Activated T-helper 17 cell treated with anti-CD3 and anti-CD28 coated beads, Interleukin-2, amount 50 U/mL, for 72 hours (primary cell): ENCODE measurements at regions not wholly inside any gene's neighbourhood (a gene's known extent, or its start where the extent isn't known, plus 50 kb on each side); places are given as distances from the start of the nearest gene placed in this dataset.

ENCODE experiments used
- ATAC-seq: fragments of 150-1000 bp; cut with Tn5 transposase; replicated peaks from 2 replicates; pipeline ENCODE4 v1.10.0; 2021; ENCODE audit warnings: mild to moderate bottlenecking, moderate library complexity
- H3K27ac Mint-ChIP-seq: one replicate; pipeline ENCODE4 v1.8.0; 2022; ENCODE audit warnings: mixed read lengths
- H3K27me3 Mint-ChIP-seq: one replicate; pipeline ENCODE4 v1.8.0; 2022; ENCODE audit warnings: mixed read lengths
- H3K36me3 Mint-ChIP-seq: one replicate; pipeline ENCODE4 v1.8.0; 2022; ENCODE audit warnings: low read depth, mild to moderate bottlenecking, mixed read lengths
- H3K4me1 Mint-ChIP-seq: one replicate; pipeline ENCODE4 v1.8.0; 2022; ENCODE audit warnings: mixed read lengths
- H3K4me3 Mint-ChIP-seq: one replicate; pipeline ENCODE4 v1.8.0; 2022; ENCODE audit warnings: mild to moderate bottlenecking, mixed read lengths
- H3K9me3 Mint-ChIP-seq: one replicate; pipeline ENCODE4 v1.8.0; 2022; ENCODE audit warnings: mixed read lengths

DNA sequence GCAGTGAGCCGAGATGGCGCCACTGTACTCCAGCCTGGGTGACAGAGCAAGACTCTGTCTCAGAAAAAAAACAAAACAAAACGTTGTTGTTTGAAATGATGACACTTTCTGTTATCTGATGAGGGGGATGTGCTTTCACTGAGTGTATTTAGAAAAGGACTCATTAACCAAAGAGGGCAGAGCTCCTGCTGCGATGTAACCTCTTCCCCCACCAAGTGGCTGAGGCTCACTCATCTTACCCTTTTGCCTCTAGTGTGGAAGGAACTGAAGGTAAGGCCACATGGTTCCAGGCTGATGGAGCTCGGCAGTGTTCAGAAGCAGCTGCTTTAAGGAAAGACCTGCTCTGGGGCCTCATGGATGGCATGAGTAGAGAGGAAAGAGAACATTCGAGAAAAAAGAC lies 105.7 kb upstream of the RUNX1 start:
- Mint-ChIP-seq H3K9me3 (peaks cover 3% of the 10 kb centered on the region), H3K4me3 (no peak overlapping the region), H3K36me3 (no peaks in the 10 kb centered on the region), H3K27me3 (no peaks in the 10 kb centered on the region), H3K27ac (no peak overlapping the region), H3K4me1 (peaks cover 19% of the 10 kb centered on the region)
- ATAC-seq = no peak

GRCh38 chr21:35153671-35154070 lies 104.6 kb upstream of the RUNX1 start:
- Mint-ChIP-seq H3K4me1 (peaks cover 21% of the 10 kb centered on the region), H3K27me3 (no peaks in the 10 kb centered on the region), H3K36me3 (no peaks in the 10 kb centered on the region), H3K4me3 (no peak overlapping the region), H3K9me3 (no peaks in the 10 kb centered on the region), H3K27ac (no peak overlapping the region)
- no peak for ATAC-seq

DNA sequence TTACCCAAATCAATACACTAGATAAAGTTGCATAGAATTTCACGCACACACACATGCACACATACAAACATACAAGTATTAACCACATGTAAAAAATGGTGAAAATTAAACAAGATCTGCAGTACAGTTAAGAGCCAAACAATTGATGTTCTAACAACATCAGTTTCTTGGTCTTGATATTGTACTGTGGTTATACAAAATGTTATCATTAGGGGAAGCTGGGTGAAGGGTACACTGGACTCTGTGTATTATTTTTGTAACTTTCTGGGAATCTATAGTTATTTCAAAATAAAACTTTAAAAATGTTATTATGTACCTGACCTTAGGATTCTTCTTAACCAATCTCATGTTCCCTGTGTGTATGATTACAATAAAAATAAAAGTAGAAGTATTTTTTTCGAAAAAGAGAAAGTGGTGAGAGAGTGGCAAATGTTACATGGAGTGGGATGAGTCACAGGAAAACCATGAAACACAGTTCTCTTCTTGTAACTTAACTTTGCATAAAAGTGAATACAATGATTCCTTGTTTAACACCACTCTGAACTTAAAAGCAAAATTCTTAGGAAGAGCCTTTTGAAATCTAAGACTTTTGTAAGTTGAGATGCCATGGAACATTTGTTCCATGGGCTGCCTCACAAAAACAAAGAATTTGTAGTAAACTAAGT lies 101.6 kb upstream of the RUNX1 start:
- Mint-ChIP-seq H3K27me3 (no peaks in the 10 kb centered on the region), H3K9me3 (no peaks in the 10 kb centered on the region), H3K36me3 (no peaks in the 10 kb centered on the region), H3K4me1 (peaks cover 21% of the 10 kb centered on the region), H3K27ac (peak overlapping the region; percentile 68), H3K4me3 (peak overlapping the region; percentile 51)
- peak; percentile 79 for ATAC-seq

DNA sequence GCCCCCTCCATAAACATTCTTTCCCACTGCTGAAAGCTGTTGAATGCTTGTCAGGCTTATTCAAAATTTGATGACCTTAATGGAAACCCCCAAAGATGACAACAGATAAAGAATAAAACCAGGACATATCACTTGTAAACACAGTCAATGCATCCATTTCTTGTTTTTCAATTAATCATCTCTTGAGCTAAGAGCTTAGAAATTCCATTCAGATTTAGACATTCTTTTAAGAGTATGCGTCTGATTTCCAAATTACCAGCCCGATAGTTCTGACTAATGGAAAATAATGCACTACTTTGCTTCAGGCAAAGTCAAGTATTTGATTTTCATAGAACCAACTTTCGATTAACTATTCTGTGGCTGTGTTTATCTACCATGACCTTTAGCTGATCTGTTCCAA lies 100.6 kb upstream of the RUNX1 start:
- Mint-ChIP-seq H3K4me3 (peak overlapping the region; percentile 51), H3K27me3 (no peaks in the 10 kb centered on the region), H3K4me1 (peaks cover 21% of the 10 kb centered on the region), H3K36me3 (no peaks in the 10 kb centered on the region), H3K9me3 (no peaks in the 10 kb centered on the region), H3K27ac (peak overlapping the region; percentile 68)
- ATAC-seq = peak; percentile 58

DNA sequence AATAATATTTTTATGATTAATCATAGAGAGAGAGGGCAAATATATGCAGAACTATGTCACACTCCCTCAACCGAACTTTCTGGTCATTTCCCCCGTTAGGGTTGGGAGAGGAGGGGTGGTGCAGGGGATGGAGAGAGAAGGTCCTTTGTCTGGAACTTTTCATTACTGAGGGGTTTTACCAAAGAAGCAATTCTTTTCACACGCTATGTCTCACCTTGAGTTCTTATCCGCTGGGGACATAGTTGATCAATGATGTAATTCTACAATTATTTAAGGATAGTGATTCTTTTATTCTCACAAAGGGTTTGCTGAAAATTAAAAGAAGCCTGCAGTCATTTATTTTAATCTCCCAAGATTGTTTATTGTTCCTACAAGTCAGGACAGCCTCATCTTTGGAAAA lies 98.3 kb upstream of the RUNX1 start:
- Mint-ChIP-seq H3K4me1 (peaks cover 21% of the 10 kb centered on the region), H3K36me3 (no peaks in the 10 kb centered on the region), H3K9me3 (no peaks in the 10 kb centered on the region), H3K27ac (no peak overlapping the region), H3K4me3 (no peak overlapping the region), H3K27me3 (no peaks in the 10 kb centered on the region)
- no peak for ATAC-seq

DNA sequence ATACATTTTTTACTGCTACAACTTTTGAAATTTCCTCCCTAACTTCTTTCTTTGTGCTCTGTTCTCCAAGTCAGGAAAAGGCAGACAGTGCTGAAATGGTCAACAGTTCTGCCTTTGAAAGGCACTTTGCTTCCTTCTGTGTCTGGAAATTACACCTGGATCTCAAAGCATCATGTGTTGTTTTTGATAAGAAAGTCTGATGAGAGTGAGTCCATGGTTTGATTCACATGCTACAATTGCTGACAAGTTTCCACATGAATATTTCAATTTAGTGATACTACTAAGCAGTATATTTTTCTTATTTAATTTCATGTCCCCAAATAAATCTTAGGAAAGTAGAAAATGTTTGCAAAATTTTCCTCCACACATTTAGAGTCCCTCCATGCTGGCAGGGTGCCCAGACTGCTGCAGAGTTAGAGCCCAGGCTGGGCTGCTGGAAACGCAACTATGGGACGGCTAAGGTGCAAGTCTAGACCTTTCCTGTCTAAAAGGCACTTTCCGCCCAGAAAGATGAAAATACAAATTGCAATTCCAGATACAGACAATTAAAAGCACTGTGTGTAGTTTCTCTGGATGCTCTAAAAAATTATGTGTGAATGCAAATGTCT lies 96.6 kb upstream of the RUNX1 start:
- Mint-ChIP-seq H3K36me3 (no peaks in the 10 kb centered on the region), H3K9me3 (no peaks in the 10 kb centered on the region), H3K27ac (no peak overlapping the region), H3K4me3 (no peak overlapping the region), H3K4me1 (peaks cover 11% of the 10 kb centered on the region), H3K27me3 (no peaks in the 10 kb centered on the region)
- no peak for ATAC-seq

GRCh38 chr21:35144978-35145377 lies 95.9 kb upstream of the RUNX1 start:
- H3K4me3 Mint-ChIP-seq = no peak overlapping the region
- H3K27me3 Mint-ChIP-seq = no peaks in the 10 kb centered on the region
- no peaks in the 10 kb centered on the region for H3K9me3 Mint-ChIP-seq
- ATAC-seq = peak; percentile 32
- no peak overlapping the region for H3K27ac Mint-ChIP-seq
- peaks cover 9% of the 10 kb centered on the region for H3K4me1 Mint-ChIP-seq
- no peaks in the 10 kb centered on the region for H3K36me3 Mint-ChIP-seq

DNA sequence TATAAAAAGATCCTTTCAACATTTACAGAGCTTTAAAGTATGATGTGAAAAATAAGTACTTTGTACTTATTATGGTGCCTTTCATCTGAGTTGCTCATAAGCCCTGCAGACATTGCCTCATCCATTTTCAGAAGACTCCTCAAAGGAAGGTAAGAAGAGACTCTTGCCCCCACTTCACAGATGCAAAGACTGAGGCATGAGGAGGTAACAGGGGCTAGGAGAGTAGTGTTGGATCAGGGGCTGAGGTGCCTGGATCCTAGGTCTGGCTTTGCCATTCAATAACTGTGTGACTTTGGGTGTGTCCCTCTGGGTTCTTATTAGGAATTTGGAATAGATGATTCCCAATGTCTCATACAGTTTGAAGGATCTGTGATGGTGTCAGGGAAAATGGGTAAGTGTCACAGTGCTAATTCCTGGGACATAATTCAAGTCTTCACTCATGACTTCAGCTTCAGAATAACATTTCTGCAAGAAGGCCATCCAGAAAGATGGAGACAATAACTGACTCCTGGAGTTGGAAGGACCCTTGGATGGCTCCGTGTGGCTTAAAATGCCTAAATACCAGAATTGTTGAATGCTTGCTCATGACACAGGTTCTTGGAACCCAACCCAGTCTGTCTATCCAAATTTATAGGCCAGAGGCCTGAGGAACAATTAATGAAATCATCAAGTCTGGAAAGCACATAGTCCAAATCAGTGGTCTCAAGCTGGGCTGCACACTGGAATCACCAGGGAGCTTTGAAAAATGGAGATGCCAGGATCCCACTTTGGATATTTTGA lies 93.1 kb upstream of the RUNX1 start:
- Mint-ChIP-seq H3K27ac (no peak overlapping the region), H3K4me3 (no peak overlapping the region), H3K9me3 (no peaks in the 10 kb centered on the region), H3K4me1 (peaks cover 16% of the 10 kb centered on the region), H3K36me3 (no peaks in the 10 kb centered on the region), H3K27me3 (no peaks in the 10 kb centered on the region)
- no peak for ATAC-seq

DNA sequence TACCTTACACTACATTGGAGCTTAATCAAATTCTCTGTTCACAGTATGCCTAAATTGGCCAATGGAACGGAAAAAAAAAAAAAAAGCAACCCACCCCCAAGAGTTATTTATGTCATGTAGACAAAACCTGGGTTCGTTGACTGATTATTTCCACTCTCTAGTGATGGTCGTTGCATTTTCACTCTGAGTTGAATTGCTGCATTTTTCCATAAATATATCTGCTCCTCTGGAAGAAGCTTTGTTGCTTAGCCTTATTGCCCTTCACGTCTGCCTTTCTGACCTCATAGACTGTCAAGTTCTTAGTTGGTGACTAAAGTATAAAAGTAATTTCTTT lies 90.2 kb upstream of the RUNX1 start:
- Mint-ChIP-seq H3K9me3 (no peaks in the 10 kb centered on the region), H3K36me3 (no peaks in the 10 kb centered on the region), H3K27me3 (no peaks in the 10 kb centered on the region), H3K4me1 (peaks cover 20% of the 10 kb centered on the region), H3K4me3 (peak overlapping the region; percentile 72), H3K27ac (peak overlapping the region; percentile 81)
- ATAC-seq = peak; percentile 70

DNA sequence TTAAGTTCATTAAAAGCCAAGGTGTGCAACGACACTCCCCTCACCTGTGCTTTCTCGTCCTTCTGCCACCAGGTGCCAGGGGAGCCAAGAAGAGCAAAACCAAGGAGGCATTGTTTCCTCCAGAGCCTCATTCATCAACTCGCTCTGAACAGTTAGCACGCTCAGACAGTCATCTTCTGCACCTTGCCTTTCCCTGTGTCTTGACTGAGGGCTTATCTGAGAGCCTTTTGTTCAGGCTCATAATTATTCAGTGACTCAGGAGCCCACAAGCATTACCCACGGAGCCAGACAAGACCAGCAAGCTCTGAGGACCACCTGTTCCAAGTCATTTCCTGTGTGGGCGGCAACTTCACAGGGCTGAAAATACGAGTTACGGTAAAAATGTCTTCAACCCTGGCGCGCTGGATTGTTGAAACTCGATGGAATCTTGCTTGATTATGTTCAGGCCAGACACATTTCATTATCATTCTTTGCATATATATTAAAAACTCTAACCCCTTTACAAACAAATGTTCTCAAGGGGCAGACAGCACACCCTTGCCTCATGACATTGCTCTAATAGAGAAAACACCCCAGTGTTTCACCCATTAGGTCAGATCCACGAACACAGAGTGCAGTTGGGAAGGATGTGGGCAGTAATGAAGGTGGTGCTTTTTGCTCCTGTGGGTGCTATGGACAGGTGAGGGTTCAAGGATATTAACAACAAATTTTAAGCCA lies 89.7 kb upstream of the RUNX1 start:
- H3K4me1 Mint-ChIP-seq = peaks cover 23% of the 10 kb centered on the region
- H3K27ac Mint-ChIP-seq = peak overlapping the region; percentile 81
- H3K27me3 Mint-ChIP-seq = no peaks in the 10 kb centered on the region
- H3K36me3 Mint-ChIP-seq = no peaks in the 10 kb centered on the region
- H3K9me3 Mint-ChIP-seq = no peaks in the 10 kb centered on the region
- peak overlapping the region; percentile 72 for H3K4me3 Mint-ChIP-seq
- ATAC-seq = peak; percentile 86

DNA sequence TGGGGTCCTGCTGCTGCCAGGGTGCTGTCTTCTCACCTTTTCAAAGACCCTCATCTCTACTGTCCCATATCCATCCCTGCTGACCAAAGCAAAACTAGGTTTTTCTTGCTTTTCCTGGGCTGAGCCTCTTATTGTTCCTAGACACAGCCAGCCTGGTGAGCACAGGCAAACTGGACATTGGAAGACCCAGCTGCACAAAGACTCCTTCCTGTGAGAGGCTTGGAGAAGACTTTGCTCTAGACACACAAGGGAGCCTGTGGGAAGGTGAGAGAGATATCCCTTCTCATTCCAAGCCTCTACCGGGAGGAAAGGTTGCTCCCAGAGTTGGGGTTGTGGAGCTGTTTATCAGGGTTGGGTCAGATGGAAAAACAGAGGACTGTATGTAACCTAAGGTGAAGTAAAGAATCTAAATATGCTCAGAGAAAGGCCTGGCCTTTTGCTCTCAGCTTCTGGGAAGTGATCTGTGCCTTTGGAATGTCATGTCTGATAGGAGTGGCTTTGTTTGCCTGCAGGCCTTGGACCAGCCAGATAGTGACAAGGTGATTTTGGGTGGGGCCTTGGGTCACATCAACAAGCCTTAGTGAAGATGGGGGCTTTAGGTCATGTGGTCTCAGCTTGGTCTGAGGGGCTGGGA lies 87.6 kb upstream of the RUNX1 start:
- no peak for ATAC-seq
- Mint-ChIP-seq H3K36me3 (no peaks in the 10 kb centered on the region), H3K27me3 (no peaks in the 10 kb centered on the region), H3K9me3 (no peaks in the 10 kb centered on the region), H3K4me1 (peaks cover 23% of the 10 kb centered on the region), H3K4me3 (no peak overlapping the region), H3K27ac (no peak overlapping the region)

DNA sequence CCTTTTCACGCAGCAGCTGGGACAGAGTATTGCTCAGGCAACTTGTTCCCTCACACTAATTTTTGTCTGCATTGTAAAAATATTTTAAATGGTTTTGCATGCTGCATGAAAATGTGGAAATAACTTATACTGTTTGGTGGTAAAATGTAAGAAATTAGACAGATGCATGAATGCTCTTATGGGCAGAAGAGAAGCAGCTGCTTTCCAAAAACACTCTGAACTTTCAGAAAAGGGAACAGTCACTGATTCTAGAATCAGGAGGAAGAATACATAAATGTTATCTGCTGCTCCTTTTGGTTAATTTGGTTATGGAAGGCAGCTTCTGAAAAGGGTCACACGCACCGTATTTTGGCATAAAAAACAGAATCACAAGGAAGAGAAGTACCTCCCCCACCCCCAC lies 87.0 kb upstream of the RUNX1 start:
- H3K27me3 Mint-ChIP-seq = no peaks in the 10 kb centered on the region
- H3K9me3 Mint-ChIP-seq = no peaks in the 10 kb centered on the region
- H3K27ac Mint-ChIP-seq = no peak overlapping the region
- no peak overlapping the region for H3K4me3 Mint-ChIP-seq
- H3K4me1 Mint-ChIP-seq = peaks cover 23% of the 10 kb centered on the region
- H3K36me3 Mint-ChIP-seq = no peaks in the 10 kb centered on the region
- no peak for ATAC-seq

DNA sequence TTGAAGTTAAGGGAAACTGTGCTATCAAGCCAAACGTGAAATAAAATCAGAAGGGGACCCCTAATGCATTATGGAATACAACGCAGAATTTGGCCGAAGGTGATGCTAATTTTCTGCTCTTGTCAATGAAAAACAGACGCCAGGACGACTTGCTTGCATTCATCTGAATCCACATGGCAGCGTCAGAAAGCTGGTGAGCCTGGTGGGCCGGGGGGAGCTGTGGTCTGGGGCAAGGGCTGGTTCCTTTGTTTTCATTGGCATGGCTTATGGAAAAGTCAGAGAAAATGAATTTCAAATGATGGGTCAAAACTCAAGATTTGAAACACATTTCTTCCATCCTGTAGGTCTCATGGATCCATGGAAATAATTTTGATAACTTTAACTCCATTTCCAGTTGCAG lies 86.4 kb upstream of the RUNX1 start:
- H3K9me3 Mint-ChIP-seq = no peaks in the 10 kb centered on the region

DNA sequence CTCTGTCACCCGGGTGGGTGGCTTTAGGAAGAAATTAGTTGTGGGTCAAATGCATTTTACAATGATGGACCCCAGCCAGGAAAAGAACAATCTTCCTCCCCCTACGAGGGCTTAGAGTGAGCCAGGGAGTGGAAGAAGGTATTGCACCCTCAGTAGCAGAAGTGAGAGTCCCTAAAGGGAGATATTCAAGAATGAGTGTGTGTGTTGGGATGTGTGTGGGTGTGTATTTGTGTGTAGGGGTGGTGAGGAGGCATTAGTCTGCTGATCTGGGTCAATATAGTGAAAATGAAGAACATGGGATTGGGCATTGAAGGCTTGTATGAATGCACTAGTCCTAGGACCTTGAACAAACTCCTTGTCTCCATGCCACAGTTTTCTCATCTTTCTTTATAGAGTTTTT lies 85.2 kb upstream of the RUNX1 start:
- no peak for ATAC-seq
- H3K9me3 Mint-ChIP-seq = peaks cover under 1% of the 10 kb centered on the region
- H3K36me3 Mint-ChIP-seq = no peaks in the 10 kb centered on the region
- no peak overlapping the region for H3K27ac Mint-ChIP-seq
- H3K4me1 Mint-ChIP-seq = peaks cover 18% of the 10 kb centered on the region
- no peaks in the 10 kb centered on the region for H3K27me3 Mint-ChIP-seq
- H3K4me3 Mint-ChIP-seq = no peak overlapping the region

More for the DNA sequence above, 86.4 kb upstream of the RUNX1 start:
- ATAC-seq = no peak
- no peak overlapping the region for H3K4me3 Mint-ChIP-seq
- peaks cover 19% of the 10 kb centered on the region for H3K4me1 Mint-ChIP-seq
- H3K36me3 Mint-ChIP-seq = no peaks in the 10 kb centered on the region
- no peak overlapping the region for H3K27ac Mint-ChIP-seq
- no peaks in the 10 kb centered on the region for H3K27me3 Mint-ChIP-seq
